GM12878 (cell line): ENCODE measurements at regions not wholly inside any gene's neighbourhood (a gene's known extent, or its start where the extent isn't known, plus 50 kb on each side); places are given as distances from the start of the nearest gene placed in this dataset.

Experiments
- ATAC-seq: fragments of 200-7000 bp; cut with Tn5 transposase; 3 replicates; pipeline ENCODE4 v1.9.1; 2020; ENCODE audit warnings: mild to moderate bottlenecking, moderate library complexity
- BruUV-seq: library from RNA; stranded (reverse); fragments of 400-500 nt; replicated peaks from 2 replicates; lab custom pipeline; 2021; lab: Mats Ljungman, UMichigan
- CTCF ChIA-PET: fragments of 300-600 bp; sonication (Branson Sonifier 250); formaldehyde crosslinking; extraction: SDS; loops from one replicate; lab custom pipeline; 2021; ENCODE audit warnings: inconsistent platforms; lab: Yijun Ruan, JAX
- POLR2A ChIA-PET: fragments of 350-600 bp; formaldehyde crosslinking; extraction: SDS; loops from one replicate; lab custom pipeline; 2021; ENCODE audit warnings: inconsistent platforms; lab: Charles Lee
- RAD21 ChIA-PET: fragments of 300-600 bp; sonication (Branson Sonifier 250); formaldehyde crosslinking; loops from one replicate; lab custom pipeline; 2023; ENCODE audit warnings: antibody characterized with exemption; ENCODE audit not compliant: unreplicated experiment; lab: Charles Lee
- SMC1A ChIA-PET: fragments of 300-600 bp; sonication (Branson Sonifier 250); formaldehyde crosslinking; loops from one replicate; lab custom pipeline; 2023; ENCODE audit not compliant: unreplicated experiment, uncharacterized antibody; lab: Charles Lee
- DNase-seq: peaks from one replicate; pipeline ENCODE4 v3.0.0-alpha.2; 2011; ENCODE audit warnings: low read depth, low spot score
- FAIRE-seq: peaks from 3 replicates; lab custom pipeline; 2011; peaks lifted over from hg19 to GRCh38; lab: Jason Lieb, UNC
- H2AFZ ChIP-seq: 2 replicates; pipeline ENCODE4 v1.6.0; 2011; ENCODE audit warnings: low read depth, low read length, control low read depth; ENCODE audit not compliant: control insufficient read depth
- H3K27ac ChIP-seq: 2 replicates; pipeline ENCODE4 v1.5.1; 2011; ENCODE audit warnings: control low read depth; ENCODE audit not compliant: control insufficient read depth, insufficient read depth
- H3K27me3 ChIP-seq, 2 experiments: replicated peaks in 1 of 2; 2 replicates each; pipeline versions ENCODE4 v1.6.0 to v1.6.1; 2011; ENCODE audit warnings: low read length in 1 of 2; ENCODE audit not compliant: control insufficient read depth in 2 of 2, insufficient read depth in 2 of 2
- H3K36me3 ChIP-seq, 2 experiments: 2 replicates each; pipeline ENCODE4 v1.5.1; 2011; ENCODE audit warnings: low read length in 1 of 2; ENCODE audit not compliant: control insufficient read depth in 2 of 2, insufficient read depth in 2 of 2
- H3K4me1 ChIP-seq: 2 replicates; pipeline ENCODE4 v1.6.1; 2011; ENCODE audit warnings: mild to moderate bottlenecking, low read length, moderate library complexity, mixed read lengths; ENCODE audit not compliant: control insufficient read depth, insufficient read depth
- H3K4me2 ChIP-seq: 2 replicates; pipeline ENCODE4 v1.6.0; 2011; ENCODE audit warnings: control low read depth; ENCODE audit not compliant: control insufficient read depth, insufficient read depth
- H3K4me3 ChIP-seq: fragments of 200-600 bp; sonication (generic); 2 replicates; pipeline ENCODE4 v1.5.1; 2016
- H3K79me2 ChIP-seq: 2 replicates; pipeline ENCODE4 v1.6.0; 2011; ENCODE audit warnings: low read length; ENCODE audit not compliant: control insufficient read depth, insufficient read depth
- H3K9ac ChIP-seq: 2 replicates; pipeline ENCODE4 v1.8.0; 2011; ENCODE audit warnings: low read length, control low read depth, mixed read lengths; ENCODE audit not compliant: control insufficient read depth, insufficient read depth
- H3K9me3 ChIP-seq: replicated peaks from 3 replicates; pipeline ENCODE4 v1.5.1; 2011; ENCODE audit warnings: mild to moderate bottlenecking, low read length; ENCODE audit not compliant: control insufficient read depth, insufficient read depth
- H4K20me1 ChIP-seq: 2 replicates; pipeline ENCODE4 v1.6.0; 2011; ENCODE audit not compliant: control insufficient read depth, insufficient read depth
- ATF2 ChIP-seq: IDR thresholded peaks from 2 replicates; pipeline ENCODE4 v1.6.1; 2012; ENCODE audit warnings: low read length, inconsistent platforms
- CEBPB ChIP-seq, 2 experiments: fragments of 150-350 bp in 1 of 2; IDR thresholded peaks; 2 replicates each; pipeline ENCODE4 v1.6.1; 2012 to 2014; ENCODE audit warnings: low read depth in 2 of 2, low read length in 2 of 2, borderline replicate concordance in 1 of 2, inconsistent platforms in 1 of 2
- HCFC1 ChIP-seq: fragments of 150-350 bp; IDR thresholded peaks from 2 replicates; pipeline ENCODE4 v1.6.1; 2014; ENCODE audit warnings: low read length
- HDGF ChIP-seq: fragments of 450-650 bp; IDR thresholded peaks from 2 replicates; pipeline ENCODE4 v1.6.1; 2016; ENCODE audit warnings: antibody characterized with exemption
- JUND ChIP-seq: IDR thresholded peaks from 2 replicates; pipeline ENCODE4 v1.6.1; 2012; ENCODE audit warnings: low read depth, mild to moderate bottlenecking, low read length, improper control_type of control experiment, moderate library complexity
- MTA3 ChIP-seq: IDR thresholded peaks from 2 replicates; pipeline ENCODE4 v1.6.1; 2012; ENCODE audit warnings: low read length, inconsistent platforms, borderline replicate concordance
- PAX5 ChIP-seq: IDR thresholded peaks from 2 replicates; pipeline ENCODE4 v1.6.1; 2011; ENCODE audit warnings: low read depth, low read length, borderline replicate concordance
- RCOR1 ChIP-seq: conservative IDR thresholded peaks from 2 replicates; pipeline ENCODE4 v1.6.1; 2012; ENCODE audit warnings: low read depth, low read length, improper control_type of control experiment
- RELB ChIP-seq: fragments of 450-650 bp; IDR thresholded peaks from 2 replicates; pipeline ENCODE4 v1.6.1; 2017; ENCODE audit warnings: low read depth, mild to moderate bottlenecking, moderate library complexity
- SMAD5 ChIP-seq: IDR thresholded peaks from 2 replicates; pipeline ENCODE4 v1.6.1; 2016; ENCODE audit warnings: antibody characterized with exemption, low read depth
- SUPT20H ChIP-seq: IDR thresholded peaks from 2 replicates; pipeline ENCODE4 v1.6.1; 2011; ENCODE audit warnings: low read depth, mild to moderate bottlenecking, low read length, moderate library complexity, borderline replicate concordance; ENCODE audit not compliant: control insufficient read depth
- TBL1XR1 ChIP-seq: IDR thresholded peaks from 2 replicates; pipeline ENCODE4 v1.6.1; 2012; ENCODE audit warnings: low read depth, low read length, improper control_type of control experiment
- WGBS: methylation state at CpG from one replicate; pipeline ENCODE4 v1.1.6; 2016; ENCODE audit warnings: low lambda C conversion rate; ENCODE audit not compliant: insufficient replicate concordance, insufficient coverage; ENCODE audit errors: missing lambda C conversion rate; 5-methylcytosine and 5-hydroxymethylcytosine counted together
- in situ Hi-C: fragments of 300-500 bp; cut with MboI; formaldehyde crosslinking; loops from 9 replicates; pipeline ENCODE4 v1.14.3; 2018; ENCODE audit warnings: mixed read lengths
- intact Hi-C: fragments of 100-400 bp; cut with micrococcal nuclease; formaldehyde crosslinking; loops from one replicate; pipeline ENCODE4 v1.14.2; 2022; ENCODE audit not compliant: unreplicated experiment
- TF ChIP-seq, protein P1 (sequence below): fragments of 450-650 bp; IDR thresholded peaks from 2 replicates; pipeline ENCODE4 v1.6.1; 2016; ENCODE audit warnings: mild to moderate bottlenecking, moderate library complexity, borderline replicate concordance

GRCh38 chr1:94708299-94708685 lies 111.9 kb upstream of the SLC44A3 start:
- in situ Hi-C loops, result no loop called here
- Histone ChIP-seq H3K27me3 (no peaks in the 10 kb centered on the region), H3K9ac (no peak overlapping the region), H3K4me3 (no peak overlapping the region), H3K79me2 (no peaks in the 10 kb centered on the region), H3K9me3 (no peaks in the 10 kb centered on the region), H3K27ac (no peak overlapping the region), H3K4me2 (no peak overlapping the region), H3K36me3 (no peaks in the 10 kb centered on the region), H2AFZ (no peak overlapping the region), H4K20me1 (no peaks in the 10 kb centered on the region), H3K4me1 (peaks cover 6% of the 10 kb centered on the region)
- BruUV-seq, result no TSS peak
- intact Hi-C loops, result no loop called here
- 50% methylated on average over 2 of the region's 2 CpGs for WGBS
- FAIRE-seq, result no peak
- ChIA-PET POLR2A (no interaction called here), RAD21 (no interaction called here), SMC1A (no interaction called here), CTCF (no interaction called here)
- no peak for ATAC-seq
- DNase-seq, result no peak
- TF ChIP-seq HDGF (no peak), SUPT20H (no peak), MTA3 (no peak), HCFC1 (no peak), SMAD5 (no peak), TBL1XR1 (no peak), JUND (no peak), CEBPB (IDR thresholded peaks at IDR 0.05; ENCODE audit: borderline replicate concordance in 1 of 2, low read depth in 2 of 2, low read length in 2 of 2) (no peak), ATF2 (no peak), RCOR1 (no peak), PAX5 (no peak), RELB (no peak)
- TF ChIP-seq, protein P1, sequence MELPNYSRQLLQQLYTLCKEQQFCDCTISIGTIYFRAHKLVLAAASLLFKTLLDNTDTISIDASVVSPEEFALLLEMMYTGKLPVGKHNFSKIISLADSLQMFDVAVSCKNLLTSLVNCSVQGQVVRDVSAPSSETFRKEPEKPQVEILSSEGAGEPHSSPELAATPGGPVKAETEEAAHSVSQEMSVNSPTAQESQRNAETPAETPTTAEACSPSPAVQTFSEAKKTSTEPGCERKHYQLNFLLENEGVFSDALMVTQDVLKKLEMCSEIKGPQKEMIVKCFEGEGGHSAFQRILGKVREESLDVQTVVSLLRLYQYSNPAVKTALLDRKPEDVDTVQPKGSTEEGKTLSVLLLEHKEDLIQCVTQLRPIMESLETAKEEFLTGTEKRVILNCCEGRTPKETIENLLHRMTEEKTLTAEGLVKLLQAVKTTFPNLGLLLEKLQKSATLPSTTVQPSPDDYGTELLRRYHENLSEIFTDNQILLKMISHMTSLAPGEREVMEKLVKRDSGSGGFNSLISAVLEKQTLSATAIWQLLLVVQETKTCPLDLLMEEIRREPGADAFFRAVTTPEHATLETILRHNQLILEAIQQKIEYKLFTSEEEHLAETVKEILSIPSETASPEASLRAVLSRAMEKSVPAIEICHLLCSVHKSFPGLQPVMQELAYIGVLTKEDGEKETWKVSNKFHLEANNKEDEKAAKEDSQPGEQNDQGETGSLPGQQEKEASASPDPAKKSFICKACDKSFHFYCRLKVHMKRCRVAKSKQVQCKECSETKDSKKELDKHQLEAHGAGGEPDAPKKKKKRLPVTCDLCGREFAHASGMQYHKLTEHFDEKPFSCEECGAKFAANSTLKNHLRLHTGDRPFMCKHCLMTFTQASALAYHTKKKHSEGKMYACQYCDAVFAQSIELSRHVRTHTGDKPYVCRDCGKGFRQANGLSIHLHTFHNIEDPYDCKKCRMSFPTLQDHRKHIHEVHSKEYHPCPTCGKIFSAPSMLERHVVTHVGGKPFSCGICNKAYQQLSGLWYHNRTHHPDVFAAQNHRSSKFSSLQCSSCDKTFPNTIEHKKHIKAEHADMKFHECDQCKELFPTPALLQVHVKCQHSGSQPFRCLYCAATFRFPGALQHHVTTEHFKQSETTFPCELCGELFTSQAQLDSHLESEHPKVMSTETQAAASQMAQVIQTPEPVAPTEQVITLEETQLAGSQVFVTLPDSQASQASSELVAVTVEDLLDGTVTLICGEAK, result no peak
